Endodermal cell (in vitro differentiated cells): ENCODE measurements at regions not wholly inside any gene's neighbourhood (a gene's known extent, or its start where the extent isn't known, plus 50 kb on each side); places are given as distances from the start of the nearest gene placed in this dataset.

ENCODE experiments used
- DNase-seq: peaks from one replicate; pipeline ENCODE4 v3.0.0-alpha.2; 2017
- H3K27ac ChIP-seq: 2 replicates; pipeline ENCODE4 v1.5.1; 2013; ENCODE audit warnings: mild to moderate bottlenecking, low read depth, low read length, moderate library complexity
- H3K27me3 ChIP-seq: 2 replicates; pipeline ENCODE4 v1.6.1; 2013; ENCODE audit warnings: mild to moderate bottlenecking, low read length, moderate library complexity; ENCODE audit not compliant: insufficient read depth, control insufficient read depth, poor library complexity, severe bottlenecking
- H3K36me3 ChIP-seq: 2 replicates; pipeline ENCODE4 v1.7.0; 2013; ENCODE audit warnings: mild to moderate bottlenecking, low read length, moderate library complexity; ENCODE audit not compliant: control insufficient read depth, insufficient read depth
- H3K4me1 ChIP-seq: one replicate; pipeline ENCODE4 v1.7.0; 2013; ENCODE audit warnings: low read length; ENCODE audit not compliant: control insufficient read depth, insufficient read depth
- H3K4me3 ChIP-seq: 2 replicates; pipeline ENCODE4 v1.5.1; 2013; ENCODE audit warnings: mild to moderate bottlenecking, low read length, moderate library complexity
- H3K9ac ChIP-seq: 2 replicates; pipeline ENCODE4 v1.6.1; 2013; ENCODE audit warnings: mild to moderate bottlenecking, low read length, moderate library complexity; ENCODE audit not compliant: poor library complexity, severe bottlenecking; ENCODE audit errors: extremely low read depth
- H3K9me3 ChIP-seq: 2 replicates; pipeline ENCODE4 v1.6.1; 2013; ENCODE audit warnings: mild to moderate bottlenecking, low read length, moderate library complexity; ENCODE audit not compliant: control insufficient read depth
- H3K27ac Mint-ChIP-seq: 2 replicates; pipeline ENCODE4 v1.8.0; 2020; ENCODE audit warnings: mixed read lengths
- H3K27me3 Mint-ChIP-seq: 2 replicates; pipeline ENCODE4 v1.8.0; 2021; ENCODE audit warnings: mild to moderate bottlenecking, mixed read lengths; ENCODE audit not compliant: insufficient read depth
- H3K36me3 Mint-ChIP-seq: 2 replicates; pipeline ENCODE4 v1.8.0; 2020; ENCODE audit warnings: low read depth, mixed read lengths
- H3K4me1 Mint-ChIP-seq: 2 replicates; pipeline ENCODE4 v1.8.0; 2020; ENCODE audit warnings: mixed read lengths
- H3K4me3 Mint-ChIP-seq: 2 replicates; pipeline ENCODE4 v1.8.0; 2020; ENCODE audit warnings: mild to moderate bottlenecking, moderate library complexity, mixed read lengths
- H3K9me3 Mint-ChIP-seq: 2 replicates; pipeline ENCODE4 v1.8.0; 2020; ENCODE audit warnings: mild to moderate bottlenecking, mixed read lengths
- WGBS, 2 experiments: methylation state at CpG; one replicate each; pipeline versions ENCODE4 v1.1.5 to v1.1.7; 2013; ENCODE audit warnings: missing lambda C conversion rate in 2 of 2, mixed read lengths in 1 of 2; ENCODE audit not compliant: insufficient coverage in 1 of 2, insufficient read length in 1 of 2; 5-methylcytosine and 5-hydroxymethylcytosine counted together
- TF ChIP-seq, protein P1 (sequence below): fragments of 200-600 bp; sonication (generic); conservative IDR thresholded peaks from 2 replicates; pipeline ENCODE4 v1.5.0; 2021; ENCODE audit warnings: antibody characterized with exemption, mild to moderate bottlenecking

DNA sequence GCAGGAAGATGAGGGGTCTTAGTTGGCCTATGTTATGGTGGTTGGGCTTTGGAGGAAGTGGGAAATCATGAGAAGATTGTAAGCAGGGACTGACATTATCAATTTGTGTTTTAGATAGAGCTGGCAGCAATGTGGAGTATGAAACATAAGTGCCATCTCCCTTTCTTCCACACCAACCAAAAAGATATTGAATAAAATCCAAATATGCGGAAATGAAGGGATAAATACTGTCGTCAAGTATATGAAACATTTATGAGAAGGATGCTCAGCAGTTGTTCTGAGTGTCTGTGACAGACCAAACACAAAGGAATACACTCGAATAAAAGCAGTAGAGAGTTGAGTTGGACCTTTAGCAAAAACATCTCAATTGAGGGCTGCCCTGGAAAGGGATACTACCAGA, 1090.0 kb upstream of the ZEB2 start:
- Histone ChIP-seq H3K9me3 (no peaks in the 10 kb centered on the region), H3K9ac (no peak overlapping the region), H3K4me1 (no peaks in the 10 kb centered on the region), H3K36me3 (no peaks in the 10 kb centered on the region), H3K4me3 (no peak overlapping the region), H3K27me3 (peaks cover 28% of the 10 kb centered on the region), H3K27ac (no peak overlapping the region)
- no peaks in the 10 kb centered on the region for H3K36me3 Mint-ChIP-seq
- TF ChIP-seq, protein P1, sequence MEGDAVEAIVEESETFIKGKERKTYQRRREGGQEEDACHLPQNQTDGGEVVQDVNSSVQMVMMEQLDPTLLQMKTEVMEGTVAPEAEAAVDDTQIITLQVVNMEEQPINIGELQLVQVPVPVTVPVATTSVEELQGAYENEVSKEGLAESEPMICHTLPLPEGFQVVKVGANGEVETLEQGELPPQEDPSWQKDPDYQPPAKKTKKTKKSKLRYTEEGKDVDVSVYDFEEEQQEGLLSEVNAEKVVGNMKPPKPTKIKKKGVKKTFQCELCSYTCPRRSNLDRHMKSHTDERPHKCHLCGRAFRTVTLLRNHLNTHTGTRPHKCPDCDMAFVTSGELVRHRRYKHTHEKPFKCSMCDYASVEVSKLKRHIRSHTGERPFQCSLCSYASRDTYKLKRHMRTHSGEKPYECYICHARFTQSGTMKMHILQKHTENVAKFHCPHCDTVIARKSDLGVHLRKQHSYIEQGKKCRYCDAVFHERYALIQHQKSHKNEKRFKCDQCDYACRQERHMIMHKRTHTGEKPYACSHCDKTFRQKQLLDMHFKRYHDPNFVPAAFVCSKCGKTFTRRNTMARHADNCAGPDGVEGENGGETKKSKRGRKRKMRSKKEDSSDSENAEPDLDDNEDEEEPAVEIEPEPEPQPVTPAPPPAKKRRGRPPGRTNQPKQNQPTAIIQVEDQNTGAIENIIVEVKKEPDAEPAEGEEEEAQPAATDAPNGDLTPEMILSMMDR, result no peak
- H3K9me3 Mint-ChIP-seq, result no peaks in the 10 kb centered on the region
- peaks cover 14% of the 10 kb centered on the region for H3K27me3 Mint-ChIP-seq
- H3K4me3 Mint-ChIP-seq, result no peak overlapping the region
- no peak overlapping the region for H3K27ac Mint-ChIP-seq
- H3K4me1 Mint-ChIP-seq, result no peaks in the 10 kb centered on the region
- 94% methylated on average over 3 of the region's 3 CpGs for WGBS, 2 experiments
- no peak for DNase-seq

DNA sequence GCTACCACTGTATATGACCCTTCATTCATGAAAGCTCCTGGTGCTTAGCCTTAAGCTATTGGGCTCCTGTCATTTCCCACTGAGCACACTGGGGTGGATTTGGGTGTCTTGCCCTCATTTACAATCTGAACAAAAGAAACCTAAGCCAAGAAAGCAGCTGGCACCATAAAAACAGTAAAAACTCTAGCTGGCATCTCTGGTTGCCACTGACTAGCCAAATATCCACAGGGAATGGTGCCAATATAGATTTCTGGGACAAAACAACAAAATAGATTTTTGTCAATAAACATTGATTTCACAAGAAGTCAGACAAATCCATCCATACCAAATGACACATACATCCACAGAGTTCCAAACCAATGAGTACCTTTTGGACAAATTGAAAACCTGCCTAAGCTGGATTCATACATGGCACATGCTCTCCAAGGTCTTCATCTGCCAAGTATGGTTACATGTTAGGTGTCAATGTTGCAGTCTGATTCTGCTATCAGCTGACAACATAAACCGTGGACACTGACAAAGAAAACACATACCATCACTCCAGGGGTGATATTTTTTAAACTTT, 1081.5 kb upstream of the ZEB2 start:
- H3K27ac Mint-ChIP-seq, result no peak overlapping the region
- WGBS, 2 experiments, result 100% methylated on average over 1 of the region's 1 CpG; no CpG with 5 or more reads in 1 of the 2 experiments
- no peak overlapping the region for H3K27ac ChIP-seq
- H3K9me3 Mint-ChIP-seq, result no peaks in the 10 kb centered on the region
- H3K9ac ChIP-seq, result no peak overlapping the region
- H3K9me3 ChIP-seq, result no peaks in the 10 kb centered on the region
- no peak for DNase-seq
- H3K36me3 ChIP-seq, result no peaks in the 10 kb centered on the region
- H3K27me3 ChIP-seq, result no peaks in the 10 kb centered on the region
- no peaks in the 10 kb centered on the region for H3K36me3 Mint-ChIP-seq
- H3K27me3 Mint-ChIP-seq, result no peaks in the 10 kb centered on the region
- no peaks in the 10 kb centered on the region for H3K4me1 ChIP-seq
- H3K4me3 ChIP-seq, result no peak overlapping the region
- TF ChIP-seq, protein P1, result no peak
- no peaks in the 10 kb centered on the region for H3K4me1 Mint-ChIP-seq
- H3K4me3 Mint-ChIP-seq, result no peak overlapping the region

DNA sequence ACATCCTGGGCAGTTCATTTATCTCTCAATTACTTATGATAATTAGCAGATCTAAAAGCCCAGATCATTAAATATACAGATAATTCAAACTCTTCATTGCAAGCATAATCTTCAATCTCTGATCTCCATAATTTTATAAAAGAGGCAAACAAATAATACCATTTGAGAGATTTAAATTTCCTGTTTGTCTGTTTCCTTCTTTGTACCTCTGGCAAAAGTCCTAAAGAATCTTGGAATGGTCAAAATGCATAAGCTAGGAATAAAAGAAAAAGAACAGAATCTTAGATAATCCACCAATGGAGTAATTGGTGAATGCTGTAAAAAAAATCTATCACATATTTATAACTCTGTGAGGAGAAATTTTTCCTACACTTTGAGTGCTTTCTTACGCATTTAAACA, 1080.9 kb upstream of the ZEB2 start:
- WGBS, 2 experiments, result 100% methylated on average over 1 of the region's 1 CpG
- no peak for DNase-seq
- no peak overlapping the region for H3K4me3 Mint-ChIP-seq
- no peak overlapping the region for H3K27ac Mint-ChIP-seq
- H3K36me3 ChIP-seq, result no peaks in the 10 kb centered on the region
- H3K9me3 ChIP-seq, result no peaks in the 10 kb centered on the region
- H3K27me3 Mint-ChIP-seq, result no peaks in the 10 kb centered on the region
- no peak overlapping the region for H3K27ac ChIP-seq
- H3K4me1 Mint-ChIP-seq, result no peaks in the 10 kb centered on the region
- H3K4me3 ChIP-seq, result no peak overlapping the region
- no peaks in the 10 kb centered on the region for H3K27me3 ChIP-seq
- no peaks in the 10 kb centered on the region for H3K36me3 Mint-ChIP-seq
- no peak overlapping the region for H3K9ac ChIP-seq
- H3K9me3 Mint-ChIP-seq, result no peaks in the 10 kb centered on the region
- TF ChIP-seq, protein P1, result no peak
- no peaks in the 10 kb centered on the region for H3K4me1 ChIP-seq
